ENCODE measurements at regions not wholly inside any gene's neighbourhood (a gene's known extent, or its start where the extent isn't known, plus 50 kb on each side); places are given as distances from the start of the nearest gene placed in this dataset.

DNA sequence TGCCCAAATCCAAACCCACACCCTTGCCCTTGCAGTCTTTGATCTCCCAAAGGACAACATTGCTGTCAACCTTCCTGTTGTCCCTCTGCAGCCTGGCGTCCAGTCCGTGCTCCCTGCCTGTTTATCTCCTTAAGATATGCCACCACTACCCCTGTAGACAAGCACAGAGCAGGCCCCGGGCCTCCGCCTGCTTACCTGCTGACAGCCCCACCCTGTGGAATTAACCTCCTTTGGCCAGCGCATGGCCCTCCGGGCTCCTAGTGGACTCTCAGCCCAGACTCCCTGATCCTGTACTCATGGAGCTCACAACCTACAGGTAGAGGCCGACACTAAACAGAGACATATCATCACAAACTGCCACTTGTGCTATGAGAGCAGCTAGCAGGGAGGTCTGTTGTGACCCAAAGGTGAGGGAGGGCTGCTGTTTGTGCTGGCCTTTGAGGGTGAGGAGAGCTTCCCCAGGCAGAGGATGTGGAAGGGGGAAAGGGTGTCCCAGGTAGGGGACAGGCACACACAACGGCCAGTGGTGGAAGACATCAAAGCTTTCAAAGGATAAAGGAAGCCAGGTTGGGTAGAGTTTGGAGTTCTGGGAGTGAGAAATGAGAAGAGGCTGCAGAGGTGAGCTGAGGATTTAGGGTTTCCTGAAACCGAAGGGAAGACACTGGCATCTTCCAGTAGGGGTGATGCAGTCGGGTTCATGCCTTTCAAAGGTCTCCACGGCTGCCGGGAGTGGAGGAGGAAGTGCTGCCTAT lies 174.5 kb upstream of the ZMIZ1 start:
- no peak for DNase-seq (ENCODE audit: extremely low read depth, low read depth, low spot score)

DNA sequence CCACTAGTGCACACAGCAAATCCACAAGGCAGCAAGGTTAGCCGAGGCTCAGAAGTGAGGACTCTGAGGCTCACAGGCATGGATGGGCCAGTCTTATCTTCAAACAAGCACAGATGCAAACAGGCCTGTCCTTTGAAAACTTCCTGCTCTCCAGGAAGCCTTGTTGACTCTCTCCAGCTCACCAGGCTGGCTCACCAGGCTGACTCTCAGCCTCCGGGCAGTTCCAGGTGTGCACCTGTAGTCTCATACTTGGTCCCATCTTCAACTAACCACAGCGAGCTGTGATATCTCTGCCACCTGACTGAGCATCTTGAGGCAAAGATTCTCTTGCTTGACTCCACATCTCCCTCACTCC lies 173.9 kb upstream of the ZMIZ1 start:
- no peak for DNase-seq (ENCODE audit: extremely low read depth, low read depth, low spot score)

DNA sequence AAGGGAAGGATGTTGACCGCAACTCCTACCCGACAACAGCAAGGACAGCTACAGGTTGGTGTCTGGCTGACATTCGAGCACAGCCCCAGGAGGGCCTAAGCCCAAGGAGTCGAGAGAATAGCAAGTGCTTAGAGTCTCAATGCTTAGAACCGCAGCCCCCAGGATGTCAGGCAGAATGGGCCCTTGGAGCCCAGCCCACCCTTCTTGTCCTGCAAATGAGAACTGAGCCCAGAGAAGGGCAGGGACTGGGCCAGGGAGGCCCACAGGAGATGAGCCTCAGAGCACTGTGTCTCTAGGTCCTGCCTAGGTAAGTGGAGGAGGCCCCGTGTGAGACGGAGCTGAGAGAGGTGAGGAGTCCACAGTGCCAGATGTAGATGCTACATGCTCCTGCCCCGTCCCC lies 173.3 kb upstream of the ZMIZ1 start:
- no peak for DNase-seq (ENCODE audit: extremely low read depth, low read depth, low spot score)

DNA sequence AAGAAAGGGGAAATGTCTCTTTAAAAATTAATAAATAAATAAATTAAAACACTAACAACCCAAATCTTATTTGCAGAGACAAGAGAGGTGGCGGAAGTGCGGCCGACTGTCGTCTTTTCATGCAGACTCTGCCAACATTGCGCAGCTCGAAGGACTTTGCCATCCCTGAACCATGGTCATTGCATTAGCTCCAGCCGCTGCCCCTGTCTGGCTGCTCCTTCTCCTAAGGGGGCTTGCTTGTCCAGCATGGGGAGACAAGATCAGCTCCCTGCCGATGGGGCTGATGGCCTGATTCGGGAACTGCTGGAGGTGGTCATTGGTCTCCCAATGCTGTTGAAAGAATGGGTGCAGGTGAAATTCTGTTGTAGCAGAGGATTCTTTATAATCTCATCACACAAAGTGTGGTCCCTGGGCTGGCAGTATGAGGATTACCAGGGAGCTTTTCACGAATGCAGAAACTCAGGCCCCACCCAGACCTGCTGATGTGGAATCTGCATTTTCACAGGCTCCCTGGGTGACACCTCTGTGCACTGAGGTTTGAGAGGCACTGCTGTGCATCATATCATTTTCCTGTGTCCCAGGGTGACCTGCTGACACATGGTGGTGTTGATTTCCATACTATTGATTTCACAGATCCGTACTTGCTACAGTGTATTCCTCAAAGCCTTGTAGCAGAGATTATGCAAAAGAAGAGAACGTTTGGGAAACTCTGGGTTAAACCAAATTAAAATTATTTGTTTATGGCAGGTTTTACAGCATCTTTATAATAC lies 172.4 kb upstream of the ZMIZ1 start:
- DNase-seq (ENCODE audit: extremely low read depth, low read depth, low spot score), result no peak

DNA sequence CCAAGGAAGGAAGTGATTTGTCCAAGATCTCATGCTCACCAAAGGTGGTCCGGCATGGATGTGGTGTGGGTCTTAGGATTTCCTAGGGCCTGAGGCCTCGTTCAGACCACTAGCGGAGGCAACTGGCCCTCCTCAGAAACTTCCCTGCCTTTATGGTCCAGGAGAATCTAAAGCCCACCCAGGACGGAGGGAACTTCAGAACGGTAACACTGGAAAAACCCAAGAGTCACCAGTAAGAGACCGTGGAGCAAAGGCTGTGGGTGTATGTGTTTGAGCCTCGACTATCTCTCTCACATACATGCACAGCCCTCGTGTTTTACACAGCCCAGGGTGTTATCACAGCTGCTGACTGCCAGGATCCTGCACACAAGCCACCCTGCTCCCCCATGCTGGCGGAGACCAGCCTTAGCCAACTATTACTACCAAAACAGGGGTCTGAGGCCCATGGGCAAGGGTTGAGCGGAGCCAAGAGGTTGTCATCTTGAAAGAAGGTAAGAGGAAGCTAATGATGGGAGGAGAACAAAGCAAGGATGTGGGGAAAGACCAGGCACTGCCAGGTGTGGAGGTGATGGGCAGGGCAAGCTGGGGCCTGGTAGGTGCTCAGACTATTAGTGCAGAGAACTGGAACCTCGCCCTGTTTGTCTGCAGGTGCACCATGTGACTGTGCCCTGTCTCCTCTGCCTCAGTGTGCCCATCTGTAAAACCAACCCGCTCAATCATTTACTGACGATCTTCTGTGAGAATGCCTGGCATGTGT lies 170.2 kb upstream of the ZMIZ1 start:
- DNase-seq (ENCODE audit: extremely low read depth, low read depth, low spot score), result no peak

DNA sequence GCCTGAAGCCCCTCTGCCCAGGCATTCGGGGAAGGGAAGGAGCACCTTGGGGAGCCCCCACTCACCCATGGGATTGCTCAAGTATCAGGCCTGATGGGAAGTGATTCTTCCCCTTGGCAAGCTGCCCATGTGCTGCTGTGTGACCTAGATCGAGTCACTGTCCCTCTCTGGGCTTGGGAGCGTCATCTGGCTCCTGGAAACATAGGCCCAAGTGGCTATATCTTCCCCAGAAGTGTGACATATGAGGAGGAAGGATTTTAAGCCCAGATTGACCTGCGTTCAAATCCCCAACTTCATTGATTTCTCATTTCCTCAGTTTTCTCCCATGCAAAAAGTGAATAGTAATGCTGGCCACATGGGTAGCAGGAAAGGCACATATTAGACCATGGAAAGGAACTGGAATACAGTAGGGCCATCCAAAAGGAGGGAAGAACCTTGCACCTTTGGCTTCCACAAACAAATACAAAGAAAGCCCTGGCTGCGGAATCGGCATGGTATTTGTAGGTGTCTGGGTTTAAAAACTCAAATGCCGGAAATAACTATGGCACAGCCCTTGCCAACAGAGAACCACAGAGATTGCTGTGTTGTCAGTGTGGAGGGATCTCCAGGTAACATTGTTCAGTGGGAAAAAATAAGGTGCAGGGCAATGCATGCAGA lies 169.5 kb upstream of the ZMIZ1 start:
- no peak for DNase-seq (ENCODE audit: extremely low read depth, low read depth, low spot score)

DNA sequence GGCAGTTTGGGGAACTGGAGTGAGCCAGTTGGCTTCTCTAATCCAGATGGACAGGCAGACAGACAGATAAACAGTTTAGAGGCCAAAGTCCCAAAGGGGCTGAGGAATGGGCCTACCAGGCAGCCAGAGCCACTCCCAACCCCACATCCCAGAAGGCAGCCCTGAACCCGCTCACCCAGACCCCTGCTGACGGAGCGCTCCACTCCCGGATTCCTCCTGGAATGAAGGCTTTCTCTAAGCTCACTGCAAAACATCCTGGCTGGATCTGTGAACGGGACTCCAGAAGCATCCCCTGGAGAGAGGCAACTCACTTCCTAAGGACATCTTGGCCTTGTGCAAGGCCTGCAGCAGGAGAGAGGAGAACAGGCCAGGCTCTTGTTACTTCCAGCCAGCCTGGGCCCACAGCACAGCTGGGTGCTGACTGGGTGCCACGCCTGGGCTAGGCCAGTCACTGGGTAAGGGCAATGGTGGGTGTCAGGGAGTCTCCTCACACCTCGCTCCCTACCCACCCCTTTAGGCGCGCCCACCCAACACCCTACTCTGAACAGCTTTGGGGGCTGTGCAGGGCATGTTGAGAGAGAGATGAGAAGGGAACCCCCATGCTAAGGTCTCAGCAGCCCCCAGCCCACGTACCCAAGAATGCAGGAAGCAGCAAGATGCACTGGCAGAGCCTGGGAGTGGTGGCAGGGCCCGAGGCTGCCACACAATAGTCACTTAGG lies 168.6 kb upstream of the ZMIZ1 start:
- no peak for DNase-seq (ENCODE audit: extremely low read depth, low read depth, low spot score)

DNA sequence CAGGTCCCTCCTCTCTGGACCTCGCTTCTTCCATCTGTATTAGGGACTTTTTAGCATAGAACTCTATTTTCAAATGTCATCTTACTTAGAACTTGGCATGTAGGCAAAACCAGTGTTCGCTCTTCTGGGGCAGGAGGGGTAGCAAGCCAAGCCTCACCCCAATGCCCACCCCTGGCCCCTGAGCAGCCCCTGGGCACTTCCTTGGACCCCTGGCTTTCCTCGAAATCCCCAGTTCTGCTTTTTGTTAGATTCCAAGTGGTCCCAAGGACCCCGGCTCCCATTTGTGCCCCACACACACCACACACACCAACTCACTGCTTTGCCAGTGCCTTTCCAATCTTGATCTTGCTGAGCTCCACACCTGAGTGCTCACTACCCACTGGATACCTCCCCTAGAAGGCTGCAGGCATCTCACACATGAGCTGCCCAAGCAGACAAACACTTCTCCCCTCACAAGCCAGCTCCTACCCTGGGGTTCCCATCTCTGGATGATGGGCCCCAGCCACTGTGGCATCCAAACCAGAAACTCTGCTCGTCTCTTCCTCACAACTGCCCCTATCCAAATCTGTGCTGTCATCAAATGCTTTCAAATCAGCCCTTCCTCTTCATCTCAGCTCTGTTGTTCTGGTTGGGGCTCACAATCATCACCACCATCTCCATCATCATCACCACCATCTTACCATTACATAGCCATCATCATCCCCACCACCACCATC lies 167.9 kb upstream of the ZMIZ1 start:
- no peak for DNase-seq (ENCODE audit: extremely low read depth, low read depth, low spot score)

DNA sequence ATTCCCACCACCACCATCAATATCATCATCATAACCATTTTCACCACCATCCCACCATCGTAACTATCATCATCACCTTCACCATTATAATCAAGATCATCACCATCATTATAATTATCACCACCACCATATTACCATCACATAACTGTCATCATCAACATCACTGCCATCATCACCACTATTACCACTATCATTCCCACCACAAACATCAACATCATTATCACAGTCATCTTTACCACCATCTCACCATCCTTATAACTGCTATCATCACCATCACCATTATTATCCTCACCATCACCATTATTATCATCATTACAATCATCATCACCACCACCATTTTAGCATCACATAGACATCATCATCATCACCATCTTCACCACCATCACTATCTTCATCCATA lies 167.1 kb upstream of the ZMIZ1 start:
- no peak for DNase-seq (ENCODE audit: extremely low read depth, low read depth, low spot score)

DNA sequence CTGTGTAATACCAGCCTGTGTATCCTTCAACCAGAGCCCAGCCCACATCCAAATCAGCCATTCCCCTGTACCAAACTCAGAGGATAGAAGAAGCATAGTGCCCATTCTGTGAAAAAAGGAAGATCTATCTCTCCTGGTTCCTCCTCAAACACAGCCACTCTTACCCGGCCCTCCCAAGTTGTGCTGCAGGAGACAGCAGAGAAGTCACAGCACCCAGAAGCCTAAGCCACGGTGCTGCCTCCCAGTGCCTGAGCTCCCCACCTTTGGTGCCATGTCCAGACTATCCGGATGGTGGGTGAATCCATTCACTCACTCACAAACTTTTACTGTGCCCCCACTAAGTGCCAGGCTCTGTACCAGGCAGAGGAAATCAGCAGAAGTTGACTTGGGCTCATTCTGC lies 166.0 kb upstream of the ZMIZ1 start:
- DNase-seq (ENCODE audit: extremely low read depth, low read depth, low spot score), result no peak

DNA sequence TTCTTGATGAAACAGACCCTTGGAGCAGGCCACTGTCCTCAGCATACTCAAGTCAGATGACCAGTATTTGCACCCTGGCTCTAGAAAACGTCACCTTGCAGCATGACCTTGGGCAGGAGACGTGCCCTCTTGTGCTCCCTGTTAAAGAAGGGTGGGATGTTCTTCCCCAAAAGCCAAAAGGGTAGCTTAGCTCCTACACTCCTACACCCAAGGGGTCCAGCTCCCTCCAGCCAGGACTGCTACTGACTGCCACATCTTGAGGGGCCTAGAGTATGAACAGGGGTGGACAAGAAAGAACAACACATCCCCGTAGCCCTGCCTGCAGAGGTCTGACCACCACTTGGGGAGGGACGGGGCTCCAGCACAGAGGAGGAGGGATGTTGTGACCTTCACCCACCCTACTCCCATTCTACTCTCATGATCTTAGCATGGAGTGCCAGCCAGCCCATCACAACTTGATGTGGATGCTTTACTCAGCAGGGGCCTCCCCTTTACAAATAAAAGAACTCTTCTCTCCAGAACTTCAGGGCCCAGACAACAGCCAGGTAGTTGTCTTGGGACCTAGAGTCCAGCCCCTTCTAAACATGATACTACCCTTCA lies 165.3 kb upstream of the ZMIZ1 start:
- no peak for DNase-seq (ENCODE audit: extremely low read depth, low read depth, low spot score)

DNA sequence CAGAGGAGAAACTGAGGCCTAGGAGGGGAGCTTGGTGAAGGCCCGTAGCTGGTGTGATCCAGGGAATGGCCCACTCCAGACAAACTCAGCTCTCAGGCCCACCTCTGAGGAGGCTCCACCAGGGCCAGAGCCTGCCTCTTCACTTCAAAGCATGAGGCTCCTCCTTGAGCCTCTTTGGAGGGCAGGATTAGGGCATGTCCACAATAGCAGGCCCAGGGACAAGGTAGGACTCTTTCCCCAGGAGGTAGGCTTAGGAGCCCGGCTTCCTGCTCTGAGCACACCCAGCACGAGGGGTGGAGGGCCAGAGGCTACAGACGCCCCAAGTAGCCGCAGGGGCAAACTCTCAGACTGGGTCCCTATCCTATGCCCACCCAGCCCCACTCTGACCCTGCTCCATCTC lies 164.6 kb upstream of the ZMIZ1 start:
- no peak for DNase-seq (ENCODE audit: extremely low read depth, low read depth, low spot score)

DNA sequence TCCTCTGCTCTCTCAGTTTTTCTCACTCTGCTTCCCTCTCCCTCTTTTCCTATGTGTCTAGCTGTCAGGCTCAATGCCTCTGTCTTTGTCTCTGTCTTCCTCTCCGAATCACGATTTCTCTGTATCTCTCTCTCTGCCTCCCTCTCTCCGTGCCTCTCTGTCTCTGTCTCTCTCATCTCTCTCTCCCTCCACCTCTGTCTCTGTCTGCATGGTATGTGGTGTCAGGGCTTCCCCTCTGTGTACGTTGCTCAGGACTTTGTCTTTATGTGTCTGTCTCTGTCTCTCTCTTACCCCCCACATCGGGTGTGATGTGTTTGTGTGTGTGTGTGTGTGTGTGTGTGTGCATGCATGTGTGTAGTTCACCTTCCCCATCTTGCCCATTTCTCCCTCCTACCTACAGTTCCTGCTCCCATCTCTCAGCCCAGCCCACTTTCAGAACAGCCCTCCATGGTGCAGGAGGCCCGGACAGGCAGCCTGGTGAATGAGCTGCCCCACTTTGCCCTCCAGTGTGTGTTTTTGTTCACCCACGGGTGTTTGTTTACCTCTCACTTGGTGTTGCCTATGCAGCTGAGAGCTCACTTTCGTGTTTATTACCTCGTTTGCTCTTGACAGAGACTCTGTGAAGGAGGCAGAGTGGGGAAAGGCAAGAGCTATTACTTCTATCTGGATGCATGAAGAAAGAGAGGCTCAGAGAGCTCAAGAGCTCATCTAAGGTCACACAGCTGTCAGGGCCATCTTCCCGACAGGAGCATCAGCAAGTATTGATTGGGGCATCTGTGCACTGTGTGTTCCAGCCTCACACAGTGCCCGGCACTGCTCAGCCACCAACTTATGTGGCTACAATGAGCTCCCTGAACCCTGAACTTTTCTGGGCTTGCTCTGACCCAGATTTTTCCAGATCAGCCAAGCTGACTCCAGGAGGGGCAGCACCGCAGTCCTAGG lies 163.5 kb upstream of the ZMIZ1 start:
- no peak for DNase-seq (ENCODE audit: extremely low read depth, low read depth, low spot score)

DNA sequence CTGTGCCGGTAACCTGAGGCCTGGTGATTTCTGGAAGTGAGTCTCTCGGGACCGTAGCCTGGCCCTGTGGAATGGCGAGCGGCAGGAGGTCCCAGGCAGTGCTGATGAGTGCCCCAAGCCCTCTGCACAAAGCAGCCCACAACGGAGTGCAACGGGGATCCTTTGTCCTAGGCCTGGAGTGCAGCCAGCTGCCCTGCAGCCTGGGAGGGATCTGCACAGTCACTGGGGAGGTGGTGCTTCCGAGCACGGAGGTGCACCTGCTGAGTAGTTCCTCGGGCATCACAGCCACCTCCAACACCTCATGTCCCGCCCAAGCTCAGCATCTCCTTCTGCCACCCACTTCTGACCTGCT lies 162.8 kb upstream of the ZMIZ1 start:
- no peak for DNase-seq (ENCODE audit: extremely low read depth, low read depth, low spot score)

DNA sequence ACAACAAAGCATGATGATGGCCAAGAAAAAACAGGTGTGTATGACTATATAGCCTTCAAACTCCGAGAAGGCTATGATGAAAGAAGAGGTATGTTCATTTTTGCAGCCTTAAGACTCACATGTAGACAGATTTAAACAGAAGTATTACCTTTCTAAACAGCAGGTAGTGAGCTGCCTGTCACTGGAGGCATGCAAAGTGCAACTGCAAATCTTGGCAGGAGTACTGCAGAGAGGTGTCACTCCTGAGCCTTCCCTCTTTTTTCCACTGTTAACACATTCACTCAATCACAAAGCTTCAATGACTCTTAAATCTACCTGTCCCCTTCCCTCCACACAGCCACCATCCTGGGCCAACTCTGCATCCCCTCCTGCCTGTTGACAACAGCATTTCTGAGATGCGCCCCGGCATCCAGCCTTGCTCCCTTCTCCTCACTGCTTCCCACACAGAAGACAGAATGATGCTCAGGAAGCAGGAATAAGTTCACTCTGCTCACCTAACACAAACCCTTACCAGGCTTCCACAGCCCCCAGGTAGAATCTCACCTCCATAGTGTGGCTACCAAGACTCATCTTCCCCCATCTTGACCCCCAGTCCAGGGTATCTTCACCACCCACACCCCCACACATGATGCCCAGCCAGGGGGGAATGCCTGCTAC lies 161.9 kb upstream of the ZMIZ1 start:
- DNase-seq (ENCODE audit: extremely low read depth, low read depth, low spot score), result no peak

DNA sequence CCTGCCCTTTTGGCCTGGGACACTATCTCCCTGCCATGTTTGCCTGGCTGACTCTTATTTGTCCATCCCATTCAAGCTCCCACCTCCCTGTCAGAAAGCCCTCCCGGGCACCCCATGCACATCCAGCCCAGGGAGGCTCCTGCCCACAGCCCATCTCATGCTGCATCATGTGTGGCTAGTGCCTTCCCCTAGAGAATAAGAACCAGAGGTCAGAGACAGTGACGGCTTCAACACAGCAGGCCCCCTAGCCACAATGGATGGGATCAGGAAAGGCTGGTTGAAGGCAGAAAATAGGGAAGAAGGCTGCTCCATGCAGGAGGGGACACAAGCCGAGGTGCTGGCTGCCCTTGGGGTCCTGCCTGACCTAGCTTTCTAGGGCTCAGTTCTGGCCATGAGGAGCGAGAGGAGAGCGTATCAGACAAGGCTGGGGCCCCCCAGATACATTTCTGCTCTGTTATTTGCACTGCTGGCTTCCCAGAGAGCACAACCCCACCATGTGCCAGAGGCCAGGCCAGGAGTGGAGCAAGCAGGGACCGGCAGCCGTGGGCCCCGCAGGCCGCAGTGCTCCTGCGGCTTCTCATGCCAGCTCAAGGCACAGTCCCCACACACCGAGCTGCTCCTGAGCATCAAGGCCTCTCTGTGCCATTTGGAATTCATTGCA lies 161.1 kb upstream of the ZMIZ1 start:
- no peak for DNase-seq (ENCODE audit: extremely low read depth, low read depth, low spot score)

DNA sequence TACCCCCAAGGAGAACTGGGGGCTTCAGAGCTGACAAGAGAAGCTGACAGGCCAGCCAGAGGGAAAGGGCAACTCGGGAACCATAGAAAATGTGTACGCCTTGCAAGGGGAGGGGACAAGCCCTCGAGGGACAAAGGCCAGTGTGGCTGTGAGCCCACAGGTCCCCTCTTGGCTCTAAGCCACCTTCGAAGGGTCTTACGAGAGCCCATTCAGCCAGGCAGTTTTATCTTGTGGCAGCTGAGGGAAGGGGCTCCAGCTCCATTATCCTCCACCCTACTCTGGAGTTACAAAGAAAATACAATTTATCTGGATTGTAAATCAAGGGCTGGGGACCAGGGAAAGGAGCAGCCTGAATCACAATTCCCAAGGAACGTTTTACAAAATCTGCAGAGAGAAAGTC lies 159.5 kb upstream of the ZMIZ1 start:
- no peak for DNase-seq (ENCODE audit: extremely low read depth, low read depth, low spot score)

DNA sequence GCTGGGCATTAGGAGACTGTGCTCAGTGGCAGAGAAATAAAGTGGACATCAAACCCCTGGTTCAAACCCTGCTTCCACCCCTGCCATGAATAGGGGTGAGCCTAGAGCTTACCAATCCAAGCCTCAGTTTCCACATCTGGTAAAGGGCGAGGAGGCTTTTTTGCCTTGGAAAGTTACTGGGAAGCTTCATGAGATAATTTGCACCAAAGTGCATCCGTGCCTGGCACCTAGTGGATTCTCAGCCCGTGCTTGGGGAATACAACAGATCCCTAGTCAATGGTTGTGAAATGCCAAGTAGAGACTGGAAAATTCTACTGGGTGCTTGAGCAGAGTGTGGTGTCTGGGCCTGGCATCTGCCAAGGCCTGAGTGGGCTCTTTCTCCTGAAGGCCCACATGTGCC lies 158.7 kb upstream of the ZMIZ1 start:
- DNase-seq (ENCODE audit: extremely low read depth, low read depth, low spot score), result no peak
